Uterus (tissue), 2 donors: ENCODE measurements at regions not wholly inside any gene's neighbourhood (a gene's known extent, or its start where the extent isn't known, plus 50 kb on each side); places are given as distances from the start of the nearest gene placed in this dataset.

ENCODE experiments used
- CTCF ChIP-seq, 4 experiments: fragments of 200-600 bp in 2 of 4; fragments of 450-650 bp in 2 of 4; sonication (generic) in 2 of 4; IDR thresholded peaks; one replicate each; pipeline ENCODE4 v1.5.1; 2016 to 2019; ENCODE audit warnings: antibody characterized with exemption in 4 of 4, mild to moderate bottlenecking in 2 of 4, moderate library complexity in 1 of 4
- POLR2A ChIP-seq, 2 donors: fragments of 450-650 bp; IDR thresholded peaks; one replicate each; pipeline ENCODE4 v1.6.1; 2016; ENCODE audit warnings: antibody characterized with exemption in 2 of 2, mild to moderate bottlenecking in 1 of 2, moderate library complexity in 1 of 2

DNA sequence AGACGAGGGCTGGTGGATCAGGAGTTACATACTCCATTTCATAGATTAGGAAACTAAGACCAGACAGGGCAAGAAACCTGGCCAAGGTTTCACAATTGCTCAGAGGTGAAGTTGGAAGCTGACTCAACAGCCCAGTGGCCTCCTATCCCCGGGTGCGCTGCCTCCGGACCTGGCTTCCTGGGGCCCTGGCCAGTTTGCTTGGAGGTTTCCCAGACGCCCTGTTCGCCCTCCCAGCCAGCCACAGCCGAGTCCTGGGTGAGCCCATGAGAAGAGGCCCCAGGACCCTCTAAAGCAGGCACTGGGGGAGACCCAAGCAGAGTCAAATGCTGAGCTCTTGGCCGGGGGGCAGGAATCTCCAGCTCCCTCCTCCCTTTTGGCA is 180.1 kb downstream of the ZBTB18 start:
- TF ChIP-seq POLR2A (IDR thresholded peaks at IDR 0.05) (no peak), CTCF (IDR thresholded peaks at IDR 0.05) (no peak)
